Type B pancreatic cell (in vitro differentiated cells): ENCODE measurements at regions not wholly inside any gene's neighbourhood (a gene's known extent, or its start where the extent isn't known, plus 50 kb on each side); places are given as distances from the start of the nearest gene placed in this dataset.

Experiments used
- DNase-seq: peaks from one replicate; pipeline ENCODE4 v3.0.0; 2021; ENCODE audit warnings: mixed read lengths; ENCODE audit not compliant: unreplicated experiment; ENCODE audit errors: extremely low spot score
- H3K27ac Mint-ChIP-seq: 2 replicates; pipeline ENCODE4 v1.8.0; 2021; ENCODE audit warnings: mild to moderate bottlenecking, mixed read lengths
- H3K27me3 Mint-ChIP-seq: 2 replicates; pipeline ENCODE4 v1.8.0; 2021; ENCODE audit warnings: mixed read lengths
- H3K36me3 Mint-ChIP-seq: 2 replicates; pipeline ENCODE4 v1.8.0; 2021; ENCODE audit warnings: mixed read lengths
- H3K4me1 Mint-ChIP-seq: one replicate; pipeline ENCODE4 v1.8.0; 2021; ENCODE audit warnings: mixed read lengths; ENCODE audit not compliant: unreplicated experiment
- H3K4me3 Mint-ChIP-seq: 2 replicates; pipeline ENCODE4 v1.8.0; 2021; ENCODE audit warnings: mild to moderate bottlenecking, mixed read lengths
- H3K9me3 Mint-ChIP-seq: 2 replicates; pipeline ENCODE4 v1.8.0; 2021; ENCODE audit warnings: mixed read lengths
- TF ChIP-seq, protein P1 (sequence below): fragments of 200-600 bp; sonication (generic); conservative IDR thresholded peaks from 2 replicates; pipeline ENCODE4 v1.5.0; 2021; ENCODE audit warnings: antibody characterized with exemption, mild to moderate bottlenecking

DNA sequence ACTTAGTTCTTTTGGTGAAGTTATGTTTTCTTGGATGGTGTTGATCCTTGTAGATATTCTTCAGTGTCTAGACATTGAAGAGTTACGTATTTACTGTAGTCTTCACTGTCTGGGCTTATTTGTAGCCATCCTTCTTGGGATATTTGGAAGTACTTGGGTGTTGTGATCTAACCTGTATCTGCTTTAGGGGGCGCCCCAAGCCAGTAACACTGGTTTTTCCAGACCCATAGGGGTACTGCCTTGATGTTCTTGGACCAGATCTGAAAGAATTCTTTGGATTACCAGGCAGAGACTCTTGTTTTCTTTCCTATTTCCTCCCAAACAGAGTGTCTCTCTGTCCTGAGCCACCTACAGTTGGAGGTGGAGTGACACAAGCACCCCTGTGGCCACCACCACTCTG is 309.1 kb upstream of the IMPG1 start:
- TF ChIP-seq, protein P1, sequence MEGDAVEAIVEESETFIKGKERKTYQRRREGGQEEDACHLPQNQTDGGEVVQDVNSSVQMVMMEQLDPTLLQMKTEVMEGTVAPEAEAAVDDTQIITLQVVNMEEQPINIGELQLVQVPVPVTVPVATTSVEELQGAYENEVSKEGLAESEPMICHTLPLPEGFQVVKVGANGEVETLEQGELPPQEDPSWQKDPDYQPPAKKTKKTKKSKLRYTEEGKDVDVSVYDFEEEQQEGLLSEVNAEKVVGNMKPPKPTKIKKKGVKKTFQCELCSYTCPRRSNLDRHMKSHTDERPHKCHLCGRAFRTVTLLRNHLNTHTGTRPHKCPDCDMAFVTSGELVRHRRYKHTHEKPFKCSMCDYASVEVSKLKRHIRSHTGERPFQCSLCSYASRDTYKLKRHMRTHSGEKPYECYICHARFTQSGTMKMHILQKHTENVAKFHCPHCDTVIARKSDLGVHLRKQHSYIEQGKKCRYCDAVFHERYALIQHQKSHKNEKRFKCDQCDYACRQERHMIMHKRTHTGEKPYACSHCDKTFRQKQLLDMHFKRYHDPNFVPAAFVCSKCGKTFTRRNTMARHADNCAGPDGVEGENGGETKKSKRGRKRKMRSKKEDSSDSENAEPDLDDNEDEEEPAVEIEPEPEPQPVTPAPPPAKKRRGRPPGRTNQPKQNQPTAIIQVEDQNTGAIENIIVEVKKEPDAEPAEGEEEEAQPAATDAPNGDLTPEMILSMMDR: no peak
- no peaks in the 10 kb centered on the region for H3K36me3 Mint-ChIP-seq
- no peak overlapping the region for H3K27ac Mint-ChIP-seq
- H3K27me3 Mint-ChIP-seq: no peaks in the 10 kb centered on the region
- H3K4me3 Mint-ChIP-seq: no peak overlapping the region
- H3K9me3 Mint-ChIP-seq: peaks cover 6% of the 10 kb centered on the region
- no peaks in the 10 kb centered on the region for H3K4me1 Mint-ChIP-seq
- DNase-seq: no peak

DNA sequence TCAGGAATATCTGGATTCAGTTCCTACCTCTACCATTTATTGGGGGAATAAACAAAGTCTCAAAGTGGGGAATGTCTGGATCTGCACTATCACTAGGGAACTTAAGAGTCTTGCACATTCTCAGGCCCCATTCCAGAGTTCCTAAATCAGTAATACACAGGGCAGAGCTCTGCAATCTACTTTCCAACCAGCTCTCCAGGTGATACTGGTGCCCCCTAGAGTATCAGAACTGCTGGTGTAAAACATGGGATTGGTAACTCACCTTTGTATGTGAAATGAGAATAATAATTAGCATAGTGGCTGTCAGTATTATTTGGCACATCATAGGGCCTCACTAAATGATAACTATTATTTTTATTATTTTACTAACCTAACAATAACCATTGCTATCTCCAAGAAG is 278.8 kb upstream of the IMPG1 start:
- no peaks in the 10 kb centered on the region for H3K27me3 Mint-ChIP-seq

DNA sequence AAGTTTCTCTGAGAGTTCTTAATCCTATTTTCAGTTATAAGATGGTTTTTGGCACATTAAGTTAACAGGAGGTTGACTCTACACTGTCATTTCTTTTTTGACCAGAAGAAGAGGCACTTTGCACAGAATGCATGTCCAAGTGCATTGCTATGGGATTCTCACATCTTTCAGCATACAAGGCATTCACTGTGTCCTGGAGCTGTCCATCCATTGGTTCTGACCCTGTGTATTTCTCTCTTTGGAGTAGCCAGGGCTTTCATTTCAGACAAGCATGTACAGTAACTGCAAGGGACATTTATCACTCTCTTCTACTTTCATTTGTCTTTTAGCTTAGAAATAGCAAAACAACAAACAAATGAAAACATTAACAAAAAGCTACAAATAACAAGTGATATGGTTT is 275.1 kb upstream of the IMPG1 start:
- Mint-ChIP-seq H3K4me3 (no peak overlapping the region), H3K9me3 (no peaks in the 10 kb centered on the region), H3K27ac (no peak overlapping the region), H3K36me3 (no peaks in the 10 kb centered on the region), H3K27me3 (no peaks in the 10 kb centered on the region), H3K4me1 (no peaks in the 10 kb centered on the region)
- TF ChIP-seq, protein P1: no peak
- no peak for DNase-seq

More for the DNA sequence above, 278.8 kb upstream of the IMPG1 start:
- TF ChIP-seq, protein P1: peak; percentile 53
- H3K27ac Mint-ChIP-seq: no peak overlapping the region
- H3K4me3 Mint-ChIP-seq: no peak overlapping the region
- no peaks in the 10 kb centered on the region for H3K36me3 Mint-ChIP-seq
- H3K4me1 Mint-ChIP-seq: no peaks in the 10 kb centered on the region
- no peaks in the 10 kb centered on the region for H3K9me3 Mint-ChIP-seq
- no peak for DNase-seq

DNA sequence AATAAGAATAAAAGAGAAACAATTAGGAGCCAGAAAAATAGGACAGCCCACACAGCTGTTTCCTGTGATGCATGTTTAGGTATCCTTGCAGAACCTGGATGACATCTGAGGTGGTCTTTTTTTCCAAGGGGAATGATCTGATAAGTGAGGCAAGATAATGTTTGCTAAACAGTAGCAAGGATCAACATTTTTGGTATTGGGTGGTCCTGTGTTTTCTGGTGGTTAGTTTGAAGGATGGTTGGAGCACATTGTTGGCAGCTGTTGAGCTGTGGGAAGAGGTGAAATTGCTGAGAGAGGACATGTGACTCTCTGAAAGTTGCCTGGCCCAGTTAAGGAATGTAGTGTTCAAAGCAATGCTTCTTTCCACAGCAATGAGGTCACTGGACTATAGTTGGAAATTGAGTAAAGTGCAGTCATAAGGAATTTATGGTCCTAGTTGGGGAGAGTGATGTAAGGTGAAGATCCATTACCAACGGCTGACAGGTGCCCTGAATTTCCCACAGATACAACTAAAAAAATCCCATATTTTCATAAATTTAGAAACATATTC is 270.2 kb upstream of the IMPG1 start:
- no peak overlapping the region for H3K27ac Mint-ChIP-seq
- no peaks in the 10 kb centered on the region for H3K36me3 Mint-ChIP-seq

DNA sequence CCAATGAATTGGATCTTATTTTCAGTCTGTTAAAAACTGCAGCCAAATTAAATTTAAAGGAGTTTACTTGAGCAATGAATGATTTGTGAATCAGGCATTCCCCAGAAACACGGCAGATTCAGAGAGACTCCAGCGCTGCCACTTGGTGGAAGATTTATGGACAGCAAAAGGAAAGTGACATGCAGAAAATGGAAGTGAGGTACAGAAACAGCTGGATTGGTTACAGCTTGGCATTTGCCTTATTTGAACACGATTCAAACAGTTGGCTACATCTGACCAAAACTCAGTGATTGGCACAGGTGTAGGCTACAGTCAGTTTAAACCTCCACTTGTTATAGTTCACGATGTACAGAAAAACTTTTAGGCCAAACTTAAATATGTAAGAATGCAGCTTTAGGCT is 257.6 kb upstream of the IMPG1 start:
- Mint-ChIP-seq H3K9me3 (no peaks in the 10 kb centered on the region), H3K4me1 (no peaks in the 10 kb centered on the region)

More for the DNA sequence above, 270.2 kb upstream of the IMPG1 start:
- H3K27me3 Mint-ChIP-seq: no peaks in the 10 kb centered on the region
- no peak overlapping the region for H3K4me3 Mint-ChIP-seq
- no peak for DNase-seq
- no peaks in the 10 kb centered on the region for H3K9me3 Mint-ChIP-seq
- TF ChIP-seq, protein P1: no peak
- no peaks in the 10 kb centered on the region for H3K4me1 Mint-ChIP-seq

More for the DNA sequence above, 257.6 kb upstream of the IMPG1 start:
- no peak for DNase-seq
- H3K27ac Mint-ChIP-seq: no peak overlapping the region
- no peaks in the 10 kb centered on the region for H3K27me3 Mint-ChIP-seq
- no peaks in the 10 kb centered on the region for H3K36me3 Mint-ChIP-seq
- TF ChIP-seq, protein P1: no peak
- H3K4me3 Mint-ChIP-seq: no peak overlapping the region
